Keratinocyte (primary cell): ENCODE measurements at regions not wholly inside any gene's neighbourhood (a gene's known extent, or its start where the extent isn't known, plus 50 kb on each side); places are given as distances from the start of the nearest gene placed in this dataset.

Source experiments
- DNase-seq: peaks from one replicate; pipeline ENCODE4 v3.0.0-alpha.2; 2011; ENCODE audit warnings: low read depth, missing footprints, low spot score
- FAIRE-seq: peaks from 2 replicates; lab custom pipeline; 2011; peaks lifted over from hg19 to GRCh38; lab: Jason Lieb, UNC
- H2AFZ ChIP-seq: 2 replicates; pipeline ENCODE4 v1.6.0; 2012; ENCODE audit warnings: low read length, control low read depth, inconsistent platforms; ENCODE audit not compliant: control insufficient read depth
- H3K27ac ChIP-seq: 2 replicates; pipeline ENCODE4 v1.5.1; 2011; ENCODE audit warnings: low read length; ENCODE audit not compliant: control insufficient read depth, insufficient read depth
- H3K27me3 ChIP-seq: 3 replicates; pipeline ENCODE4 v1.6.0; 2011; ENCODE audit warnings: low read length; ENCODE audit not compliant: control insufficient read depth, insufficient read depth; ENCODE audit errors: extremely low read depth
- H3K36me3 ChIP-seq, 2 experiments: 2 replicates in 1 of 2; 3 replicates in 1 of 2; pipeline ENCODE4 v1.5.1; 2011; ENCODE audit warnings: low read length in 2 of 2, mild to moderate bottlenecking in 1 of 2; ENCODE audit not compliant: control insufficient read depth in 2 of 2, insufficient read depth in 2 of 2; ENCODE audit errors: extremely low read depth in 1 of 2
- H3K4me1 ChIP-seq: 3 replicates; pipeline ENCODE4 v1.5.1; 2011; ENCODE audit warnings: low read length; ENCODE audit not compliant: control insufficient read depth, insufficient read depth; ENCODE audit errors: extremely low read depth
- H3K4me2 ChIP-seq: 3 replicates; pipeline ENCODE4 v1.6.0; 2011; ENCODE audit warnings: low read depth, low read length; ENCODE audit not compliant: control insufficient read depth, insufficient read depth; ENCODE audit errors: extremely low read depth
- H3K4me3 ChIP-seq, 3 experiments: fragments of 200-600 bp in 1 of 3; sonication (generic) in 1 of 3; 2 replicates in 2 of 3; 3 replicates in 1 of 3; pipeline ENCODE4 v1.5.1; 2011 to 2016; ENCODE audit warnings: low read length in 3 of 3, mild to moderate bottlenecking in 3 of 3, control low read depth in 2 of 3, inconsistent platforms in 1 of 3, low read depth in 1 of 3, mixed read lengths in 1 of 3, mixed run types in 1 of 3, moderate library complexity in 1 of 3; ENCODE audit not compliant: control insufficient read depth in 2 of 3, insufficient read depth in 2 of 3; ENCODE audit errors: extremely low read depth in 1 of 3
- H3K79me2 ChIP-seq: 2 replicates; pipeline ENCODE4 v1.6.0; 2012; ENCODE audit warnings: low read length; ENCODE audit not compliant: control insufficient read depth, insufficient read depth
- H3K9ac ChIP-seq: 3 replicates; pipeline ENCODE4 v1.6.0; 2011; ENCODE audit warnings: low read length; ENCODE audit not compliant: control insufficient read depth, insufficient read depth; ENCODE audit errors: extremely low read depth
- H3K9me1 ChIP-seq: 3 replicates; pipeline ENCODE4 v1.6.0; 2011; ENCODE audit warnings: low read length; ENCODE audit not compliant: control insufficient read depth, insufficient read depth; ENCODE audit errors: extremely low read depth
- H3K9me3 ChIP-seq: 2 replicates; pipeline ENCODE4 v1.5.1; 2012; ENCODE audit warnings: low read depth, low read length; ENCODE audit not compliant: control insufficient read depth
- H4K20me1 ChIP-seq: 3 replicates; pipeline ENCODE4 v1.6.0; 2011; ENCODE audit warnings: low read length; ENCODE audit not compliant: control insufficient read depth, insufficient read depth; ENCODE audit errors: extremely low read depth
- CTCF ChIP-seq, 3 experiments: IDR thresholded peaks in 1 of 3; conservative IDR thresholded peaks in 1 of 3; optimal IDR thresholded peaks in 1 of 3; 2 replicates in 2 of 3; 3 replicates in 1 of 3; pipeline versions ENCODE3 to v1.5.1; 2011; ENCODE audit warnings: low read length in 3 of 3, mild to moderate bottlenecking in 3 of 3, moderate library complexity in 2 of 3, control low read depth in 1 of 3, inconsistent platforms in 1 of 3; ENCODE audit not compliant: insufficient read depth in 2 of 3; ENCODE audit errors: extremely low read depth in 1 of 3
- EZH2 ChIP-seq: IDR thresholded peaks from one replicate; pipeline ENCODE4 v1.6.1; 2012; ENCODE audit warnings: inconsistent platforms, mild to moderate bottlenecking, low read length, moderate library complexity
- dilution Hi-C: fragments of 300-500 bp; cut with MboI; formaldehyde crosslinking; loops from one replicate; pipeline ENCODE4 v1.7.0; 2020; ENCODE audit warnings: low sequenced_read_pairs; ENCODE audit not compliant: extremely low pct_ligation_motif_present

- no peaks in the 10 kb centered on the region for H3K9me3 ChIP-seq
- peaks cover 10% of the 10 kb centered on the region for H3K4me1 ChIP-seq
- H2AFZ ChIP-seq: peak overlapping the region; percentile 20
- H3K36me3 ChIP-seq: no peaks in the 10 kb centered on the region
- H4K20me1 ChIP-seq: no peaks in the 10 kb centered on the region
- no peak overlapping the region for H3K27ac ChIP-seq
- peak overlapping the region; percentile 17 for H3K4me2 ChIP-seq
- dilution Hi-C loops: no loop called here
- FAIRE-seq: peak; percentile 49
- peak; percentile 5 for DNase-seq
- H3K9me1 ChIP-seq: no peaks in the 10 kb centered on the region
- TF ChIP-seq CTCF (optimal IDR thresholded peaks at IDR 0.05 in 1 of 3, IDR thresholded peaks at IDR 0.05 in 1 of 3, conservative IDR thresholded peaks at IDR 0.05 in 1 of 3; ENCODE audit: extremely low read depth in 1 of 3, insufficient read depth in 2 of 3, low read length in 3 of 3): peak in 2 of 3 experiments; percentile 14 to 16
- TF ChIP-seq EZH2: no peak
- no peaks in the 10 kb centered on the region for H3K27me3 ChIP-seq
- H3K79me2 ChIP-seq: no peaks in the 10 kb centered on the region
- H3K9ac ChIP-seq: no peak overlapping the region
- H3K4me3 ChIP-seq: no peak overlapping the region
Observed at GRCh38 chr21:35933466-35933865, 126.9 kb downstream of the SETD4 start.

DNA sequence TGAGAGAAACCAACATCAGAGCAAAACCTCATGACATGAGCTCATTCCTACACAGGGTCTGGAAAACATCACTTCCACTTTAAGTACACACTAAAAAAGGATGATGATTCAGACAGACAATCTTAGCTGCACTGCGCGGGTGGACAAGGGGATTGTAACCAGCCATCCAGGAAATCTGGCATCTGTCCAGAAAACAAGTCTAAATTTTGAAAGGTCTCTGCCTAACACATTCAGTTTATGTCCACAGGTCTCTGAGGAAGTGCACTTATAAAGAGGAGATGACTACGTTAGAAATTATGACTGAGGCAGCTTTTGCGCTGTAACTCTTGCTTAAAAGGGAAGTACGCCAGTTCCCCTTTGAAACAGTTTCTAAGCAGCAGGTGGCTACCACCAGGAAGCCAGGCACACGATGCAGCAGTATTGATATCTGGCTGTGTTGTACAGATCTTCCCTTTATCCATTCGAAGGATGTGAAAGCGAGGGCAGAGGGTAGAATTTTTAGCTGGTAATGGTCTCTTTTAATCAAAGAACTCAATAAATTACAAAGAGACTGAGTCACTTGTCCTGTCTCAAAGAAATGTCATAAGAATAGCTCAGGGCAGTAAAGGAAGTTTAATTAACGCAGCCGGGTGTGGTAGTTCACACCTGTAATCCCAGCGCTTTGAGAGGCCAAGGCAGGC, 128.0 kb downstream of the SETD4 start:
- dilution Hi-C loops: no loop called here
- H3K27me3 ChIP-seq: no peaks in the 10 kb centered on the region
- peaks cover 10% of the 10 kb centered on the region for H3K4me1 ChIP-seq
- no peaks in the 10 kb centered on the region for H3K9me3 ChIP-seq
- H3K9me1 ChIP-seq: no peaks in the 10 kb centered on the region
- H3K79me2 ChIP-seq: no peaks in the 10 kb centered on the region
- TF ChIP-seq CTCF (optimal IDR thresholded peaks at IDR 0.05 in 1 of 3, IDR thresholded peaks at IDR 0.05 in 1 of 3, conservative IDR thresholded peaks at IDR 0.05 in 1 of 3; ENCODE audit: extremely low read depth in 1 of 3, insufficient read depth in 2 of 3, low read length in 3 of 3): no peak
- TF ChIP-seq EZH2: no peak
- no peak overlapping the region for H3K9ac ChIP-seq
- H3K36me3 ChIP-seq: no peaks in the 10 kb centered on the region
- H3K4me3 ChIP-seq: no peak overlapping the region
- FAIRE-seq (no peak), DNase-seq (peak; percentile 28)
- no peak overlapping the region for H3K27ac ChIP-seq
- H2AFZ ChIP-seq: no peak overlapping the region
- H4K20me1 ChIP-seq: no peaks in the 10 kb centered on the region
- H3K4me2 ChIP-seq: no peak overlapping the region
